H1 (cell line): ENCODE measurements at regions not wholly inside any gene's neighbourhood (a gene's known extent, or its start where the extent isn't known, plus 50 kb on each side); places are given as distances from the start of the nearest gene placed in this dataset.

Source experiments
- CTCF ChIA-PET: fragments of 300-600 bp; sonication (Branson Sonifier 250); formaldehyde crosslinking; loops from one replicate; lab custom pipeline; 2021; ENCODE audit not compliant: partially characterized antibody; lab: Charles Lee
- POLR2A ChIA-PET: fragments of 300-600 bp; sonication (Branson Sonifier 250); formaldehyde crosslinking; loops from one replicate; lab custom pipeline; 2021; ENCODE audit warnings: inconsistent platforms; ENCODE audit not compliant: partially characterized antibody; lab: Charles Lee
- DNase-seq, 2 experiments: peaks; one replicate each; pipeline versions ENCODE4 v3.0.0 to v3.0.0-alpha.2; 2010 to 2022; ENCODE audit warnings: low spot score in 2 of 2, low read depth in 1 of 2, mixed read lengths in 1 of 2
- FAIRE-seq: peaks from 2 replicates; lab custom pipeline; 2011; peaks lifted over from hg19 to GRCh38; lab: Jason Lieb, UNC
- H2AFZ ChIP-seq: 2 replicates; pipeline ENCODE4 v1.8.1; 2012; ENCODE audit warnings: low read length, inconsistent platforms
- H2AK5ac ChIP-seq: 2 replicates; pipeline ENCODE4 v1.6.1; 2013; ENCODE audit warnings: low read depth, low read length
- H2BK120ac ChIP-seq: replicated peaks from 2 replicates; pipeline ENCODE3; 2013; ENCODE audit warnings: low read depth, low read length, inconsistent platforms
- H2BK12ac ChIP-seq: 2 replicates; pipeline ENCODE4 v1.6.1; 2013; ENCODE audit warnings: low read depth, low read length
- H2BK15ac ChIP-seq: 2 replicates; pipeline ENCODE4 v1.6.1; 2013; ENCODE audit warnings: low read length
- H2BK20ac ChIP-seq: 2 replicates; pipeline ENCODE4 v1.6.1; 2013; ENCODE audit warnings: low read length
- H2BK5ac ChIP-seq: 2 replicates; pipeline ENCODE4 v1.6.1; 2013; ENCODE audit warnings: low read depth, low read length
- H3K14ac ChIP-seq: 2 replicates; pipeline ENCODE4 v1.6.1; 2013; ENCODE audit warnings: inconsistent platforms; ENCODE audit not compliant: insufficient read length
- H3K18ac ChIP-seq: 2 replicates; pipeline ENCODE4 v1.6.1; 2013; ENCODE audit warnings: low read length; ENCODE audit errors: extremely low read depth
- H3K23ac ChIP-seq: 2 replicates; pipeline ENCODE4 v1.6.1; 2013; ENCODE audit warnings: inconsistent platforms; ENCODE audit not compliant: insufficient read length
- H3K23me2 ChIP-seq: 2 replicates; pipeline ENCODE4 v1.6.1; 2013; ENCODE audit warnings: low read depth, low read length
- H3K27ac ChIP-seq: 2 replicates; pipeline ENCODE4 v1.6.1; 2011; ENCODE audit warnings: low read depth, low read length, inconsistent platforms
- H3K27me3 ChIP-seq, 4 experiments: replicated peaks in 1 of 4; 1 replicate in 1 of 4; 2 replicates in 3 of 4; pipeline versions ENCODE4 v1.6.1 to v1.8.1; 2011 to 2013; ENCODE audit warnings: low read length in 3 of 4, mild to moderate bottlenecking in 3 of 4, inconsistent platforms in 2 of 4, mixed read lengths in 2 of 4, moderate library complexity in 1 of 4; ENCODE audit not compliant: control insufficient read depth in 3 of 4, insufficient read depth in 3 of 4; ENCODE audit errors: extremely low read depth in 1 of 4
- H3K36me3 ChIP-seq, 4 experiments: 2 replicates each; pipeline versions ENCODE4 v1.6.1 to v1.8.1; 2011 to 2013; ENCODE audit warnings: mild to moderate bottlenecking in 4 of 4, low read length in 3 of 4, moderate library complexity in 2 of 4, control low read depth in 1 of 4, inconsistent platforms in 1 of 4; ENCODE audit not compliant: insufficient read depth in 4 of 4, control insufficient read depth in 2 of 4
- H3K4ac ChIP-seq: replicated peaks from 2 replicates; pipeline ENCODE3; 2013; ENCODE audit warnings: low read length, low read depth, mixed read lengths, inconsistent platforms; ENCODE audit not compliant: insufficient read length
- H3K4me1 ChIP-seq, 4 experiments: replicated peaks in 1 of 4; 1 replicate in 1 of 4; 2 replicates in 3 of 4; pipeline versions ENCODE4 v1.6.1 to v1.8.1; 2011 to 2013; ENCODE audit warnings: low read length in 3 of 4, inconsistent platforms in 2 of 4, mixed read lengths in 1 of 4; ENCODE audit not compliant: insufficient read depth in 4 of 4, control insufficient read depth in 3 of 4
- H3K4me2 ChIP-seq, 2 experiments: 2 replicates each; pipeline versions ENCODE4 v1.6.1 to v1.8.1; 2011 to 2013; ENCODE audit warnings: low read depth in 2 of 2, low read length in 2 of 2, control low read depth in 1 of 2, inconsistent platforms in 1 of 2, mild to moderate bottlenecking in 1 of 2; ENCODE audit not compliant: insufficient read depth in 1 of 2
- H3K4me3 ChIP-seq, 4 experiments: fragments of 200-600, 300-600 bp in 1 of 4; sonication (generic), shearing (Covaris generic), sonication (Bioruptor Twin) in 1 of 4; 2 replicates each; pipeline versions ENCODE4 v1.5.1 to v1.8.1; 2011 to 2016; ENCODE audit warnings: low read length in 4 of 4, low read depth in 3 of 4, control low read depth in 2 of 4, inconsistent platforms in 2 of 4, mild to moderate bottlenecking in 2 of 4, mixed read lengths in 1 of 4, moderate library complexity in 1 of 4; ENCODE audit not compliant: insufficient read depth in 2 of 4; ENCODE audit errors: extremely low read depth in 1 of 4
- H3K56ac ChIP-seq: replicated peaks from 2 replicates; pipeline ENCODE3; 2013; ENCODE audit warnings: low read depth, mild to moderate bottlenecking, mixed read lengths, low read length, inconsistent platforms; ENCODE audit not compliant: insufficient read length
- H3K79me1 ChIP-seq: 2 replicates; pipeline ENCODE4 v1.6.1; 2013; ENCODE audit warnings: low read depth, low read length, control low read depth
- H3K79me2 ChIP-seq, 2 experiments: 2 replicates each; pipeline versions ENCODE4 v1.6.1 to v1.8.1; 2012 to 2013; ENCODE audit warnings: low read length in 2 of 2, mild to moderate bottlenecking in 2 of 2, inconsistent platforms in 1 of 2; ENCODE audit not compliant: insufficient read depth in 2 of 2, control insufficient read depth in 1 of 2
- H3K9ac ChIP-seq, 4 experiments: replicated peaks in 1 of 4; 1 replicate in 1 of 4; 2 replicates in 3 of 4; pipeline versions ENCODE4 v1.6.1 to v1.8.1; 2011 to 2013; ENCODE audit warnings: low read depth in 3 of 4, low read length in 3 of 4, control low read depth in 2 of 4, mild to moderate bottlenecking in 2 of 4, moderate library complexity in 2 of 4, inconsistent platforms in 1 of 4; ENCODE audit errors: extremely low read depth in 1 of 4
- H3K9me3 ChIP-seq, 2 experiments: 2 replicates each; pipeline versions ENCODE4 v1.6.1 to v1.8.1; 2012 to 2013; ENCODE audit warnings: mild to moderate bottlenecking in 2 of 2, moderate library complexity in 2 of 2, control low read depth in 1 of 2, inconsistent platforms in 1 of 2, low read depth in 1 of 2, low read length in 1 of 2, mixed read lengths in 1 of 2; ENCODE audit not compliant: insufficient read depth in 2 of 2
- H4K20me1 ChIP-seq, 2 experiments: replicated peaks in 1 of 2; 2 replicates each; pipeline versions ENCODE3 to v1.8.1; 2011 to 2013; ENCODE audit warnings: inconsistent platforms in 2 of 2, low read length in 2 of 2, mild to moderate bottlenecking in 1 of 2; ENCODE audit not compliant: insufficient read depth in 2 of 2, control insufficient read depth in 1 of 2
- H4K5ac ChIP-seq: 2 replicates; pipeline ENCODE4 v1.6.1; 2013; ENCODE audit warnings: low read length, low read depth, mixed read lengths, inconsistent platforms; ENCODE audit not compliant: insufficient read length
- H4K8ac ChIP-seq: 2 replicates; pipeline ENCODE4 v1.8.0; 2013; ENCODE audit warnings: mild to moderate bottlenecking, moderate library complexity, low read length, inconsistent platforms; ENCODE audit not compliant: insufficient read depth; ENCODE audit errors: extremely low read depth
- H4K91ac ChIP-seq: replicated peaks from 2 replicates; pipeline ENCODE3; 2013; ENCODE audit warnings: low read length, mixed read lengths, inconsistent platforms; ENCODE audit not compliant: insufficient read length
- BACH1 ChIP-seq: IDR thresholded peaks from 2 replicates; pipeline ENCODE4 v1.6.1; 2012; ENCODE audit warnings: low read length, improper control_type of control experiment
- CTCF ChIP-seq, 3 experiments: IDR thresholded peaks; 1 replicate in 2 of 3; 2 replicates in 1 of 3; pipeline versions ENCODE4 v1.5.1 to v1.6.1; 2011; ENCODE audit warnings: low read length in 3 of 3, mild to moderate bottlenecking in 3 of 3, inconsistent platforms in 2 of 3, low read depth in 1 of 3, moderate library complexity in 1 of 3; ENCODE audit not compliant: insufficient read depth in 1 of 3; ENCODE audit errors: control extremely low read depth in 1 of 3
- RAD21 ChIP-seq, 2 experiments: IDR thresholded peaks in 1 of 2; conservative IDR thresholded peaks in 1 of 2; 2 replicates each; pipeline ENCODE4 v1.6.1; 2011; ENCODE audit warnings: low read depth in 2 of 2, low read length in 2 of 2, improper control_type of control experiment in 1 of 2, inconsistent platforms in 1 of 2, mild to moderate bottlenecking in 1 of 2, moderate library complexity in 1 of 2
- WGBS, 2 experiments: shearing (Covaris generic) in 1 of 2; methylation state at CpG; one replicate each; pipeline versions ENCODE4 v1.1.6 to v1.1.7; 2013 to 2015; ENCODE audit warnings: low lambda C conversion rate in 2 of 2, mixed read lengths in 2 of 2, inconsistent platforms in 1 of 2, low coverage in 1 of 2, missing lambda C conversion rate in 1 of 2; ENCODE audit not compliant: insufficient replicate concordance in 2 of 2, insufficient coverage in 1 of 2, insufficient read length in 1 of 2; ENCODE audit errors: extremely low coverage in 1 of 2, missing lambda C conversion rate in 1 of 2; 5-methylcytosine and 5-hydroxymethylcytosine counted together

- no peak for DNase-seq
- Histone ChIP-seq H4K20me1 (no peaks in the 10 kb centered on the region), H2BK15ac (0 out of 2 replicates have a peak overlapping the region, but pooled peaks have one; percentile 31), H4K91ac (no peak overlapping the region), H3K79me2 (no peaks in the 10 kb centered on the region), H2AFZ (peak overlapping the region; percentile 78), H3K56ac (no peak overlapping the region), H3K4me3 (no peak overlapping the region), H3K79me1 (no peaks in the 10 kb centered on the region), H3K23me2 (no peaks in the 10 kb centered on the region), H2AK5ac (no peak overlapping the region), H2BK5ac (peak overlapping the region; percentile 86; the same call in 1 of the 2 replicates), H3K4me2 (peak overlapping the region in 1 of 2 experiments; percentile 32; a peak in 2 of 4 replicates), H3K18ac (peak overlapping the region; percentile 80), H3K9me3 (no peaks in the 10 kb centered on the region), H3K4me1 (peaks cover 0 to 19% (median 2%) of the 10 kb centered on the region in 4 experiments; a peak in 3 of 7 replicates), H3K23ac (no peak overlapping the region), H4K5ac (no peak overlapping the region), H2BK20ac (peak overlapping the region; percentile 76; the same call in 1 of the 2 replicates), H3K4ac (no peak overlapping the region), H2BK12ac (peak overlapping the region; percentile 88; the same call in 1 of the 2 replicates), H3K14ac (no peak overlapping the region), H3K36me3 (no peaks in the 10 kb centered on the region), H4K8ac (no peak overlapping the region), H3K9ac (no peak overlapping the region), H3K27me3 (no peaks in the 10 kb centered on the region), H3K27ac (no peak overlapping the region), H2BK120ac (no peak overlapping the region)
- POLR2A ChIA-PET = interaction anchor here (0.8 to 1.8 kb wide), 2 partner anchors 105 to 116 kb away, joined by 3 to 5 read pairs; partner anchors contain the start of gene DHX15
- CTCF ChIA-PET = interaction anchor here (0.6 to 3.6 kb wide), 20 partner anchors 11 to 291 kb away, joined by 3 to 24 read pairs (median 4); no protein-coding TSS in a partner anchor
- FAIRE-seq = peak; percentile 66
- WGBS, 2 experiments = 40% methylated on average over 1 of the region's 1 CpG; no CpG with 5 or more reads in 1 of the 2 experiments
- TF ChIP-seq RAD21 (IDR thresholded peaks at IDR 0.05 in 1 of 2, conservative IDR thresholded peaks at IDR 0.05 in 1 of 2; ENCODE audit: low read depth in 2 of 2, low read length in 2 of 2) (peak; percentile 29 to 43), BACH1 (no peak), CTCF (IDR thresholded peaks at IDR 0.05; ENCODE audit: control extremely low read depth in 1 of 3, insufficient read depth in 1 of 3, low read depth in 1 of 3, low read length in 3 of 3) (peak in 1 of 3 experiments; percentile 11; a peak in 1 of 4 replicates)
Observed at GRCh38 chr4:24689212-24689611, 104.9 kb upstream of the DHX15 start.
